ENCODE measurements at regions not wholly inside any gene's neighbourhood (a gene's known extent, or its start where the extent isn't known, plus 50 kb on each side); places are given as distances from the start of the nearest gene placed in this dataset.

DNA sequence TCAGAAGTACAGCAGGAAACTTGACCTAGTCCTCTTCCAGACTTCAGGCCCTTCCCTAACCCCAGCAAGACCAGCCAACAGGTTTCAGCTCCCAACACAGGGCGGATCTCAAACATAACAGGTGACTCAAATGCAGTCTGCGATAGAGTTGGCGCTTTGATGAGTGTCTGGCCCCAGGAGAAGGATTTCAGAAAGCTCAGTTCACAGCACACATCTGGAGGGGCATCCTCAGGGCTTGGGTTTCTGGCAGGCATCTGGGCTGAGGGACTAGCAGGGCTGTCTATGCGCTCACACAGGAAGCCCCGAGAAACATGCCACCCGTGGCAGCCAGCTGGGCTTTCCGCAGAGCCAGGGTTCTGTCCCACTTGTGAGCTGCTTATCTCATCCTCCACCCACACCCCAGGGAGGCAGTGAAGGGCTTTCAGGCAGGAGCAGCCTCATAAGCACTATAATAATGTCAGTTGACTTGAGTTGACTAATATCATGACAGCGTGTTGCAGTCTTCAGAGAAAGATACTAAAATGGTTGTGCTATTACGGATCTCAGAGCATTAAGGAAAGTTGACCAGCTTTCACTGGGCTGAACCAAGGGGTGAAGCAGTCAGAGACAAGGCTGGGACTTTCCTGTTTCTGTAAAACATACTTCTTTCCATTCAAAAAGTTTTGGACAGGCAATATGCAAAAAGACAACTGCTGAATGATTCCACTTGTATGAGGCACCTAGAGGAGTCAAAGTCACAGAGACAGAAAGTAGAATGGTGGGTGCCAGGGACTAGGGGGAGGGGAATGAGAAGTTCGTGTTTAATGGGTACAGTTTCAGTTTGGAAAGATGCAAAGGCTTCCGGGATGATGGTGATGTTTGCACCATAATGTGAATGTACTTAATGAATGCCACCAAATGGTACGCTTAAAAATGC lies 233.0 kb upstream of the IRF2BP2 start:
- Mint-ChIP-seq H3K4me1 (peaks cover 95% of the 10 kb centered on the region), H3K27ac (peak overlapping the region; percentile 97 to 99 (median 98)), H3K36me3 (peaks cover 4 to 7% of the 10 kb centered on the region in 2 donors), H3K9me3 (peaks cover 0 to 5% (median 0%) of the 10 kb centered on the region in 7 donors), H3K27me3 (ENCODE audit: low read depth in 3 of 3) (no peaks in the 10 kb centered on the region), H3K4me3 (peak overlapping the region; percentile 64 to 65)
- H3K27me3 ChIP-seq (ENCODE audit: control insufficient read depth in 2 of 2, insufficient read depth in 2 of 2, low read length in 2 of 2): no peaks in the 10 kb centered on the region
- no peak overlapping the region for H2AFZ ChIP-seq (ENCODE audit: insufficient read depth, low read depth, low read length, poor library complexity, severe bottlenecking)
- H3K36me3 ChIP-seq (replicated peaks in 1 of 2; ENCODE audit: control insufficient read depth in 1 of 2, insufficient read depth in 2 of 2, low read length in 2 of 2): no peaks in the 10 kb centered on the region
- intact Hi-C loops (cut with micrococcal nuclease): loop anchor here (5.0 to 10.0 kb wide), 5 partner anchors 39 to 348 kb away; partner anchors contain the start of gene IRF2BP2 (in 1 of the 2)
- H3K27ac ChIP-seq (ENCODE audit: low read depth in 1 of 2, low read length in 2 of 2): peak overlapping the region; percentile 98 to 100
- TF ChIP-seq, protein P1, sequence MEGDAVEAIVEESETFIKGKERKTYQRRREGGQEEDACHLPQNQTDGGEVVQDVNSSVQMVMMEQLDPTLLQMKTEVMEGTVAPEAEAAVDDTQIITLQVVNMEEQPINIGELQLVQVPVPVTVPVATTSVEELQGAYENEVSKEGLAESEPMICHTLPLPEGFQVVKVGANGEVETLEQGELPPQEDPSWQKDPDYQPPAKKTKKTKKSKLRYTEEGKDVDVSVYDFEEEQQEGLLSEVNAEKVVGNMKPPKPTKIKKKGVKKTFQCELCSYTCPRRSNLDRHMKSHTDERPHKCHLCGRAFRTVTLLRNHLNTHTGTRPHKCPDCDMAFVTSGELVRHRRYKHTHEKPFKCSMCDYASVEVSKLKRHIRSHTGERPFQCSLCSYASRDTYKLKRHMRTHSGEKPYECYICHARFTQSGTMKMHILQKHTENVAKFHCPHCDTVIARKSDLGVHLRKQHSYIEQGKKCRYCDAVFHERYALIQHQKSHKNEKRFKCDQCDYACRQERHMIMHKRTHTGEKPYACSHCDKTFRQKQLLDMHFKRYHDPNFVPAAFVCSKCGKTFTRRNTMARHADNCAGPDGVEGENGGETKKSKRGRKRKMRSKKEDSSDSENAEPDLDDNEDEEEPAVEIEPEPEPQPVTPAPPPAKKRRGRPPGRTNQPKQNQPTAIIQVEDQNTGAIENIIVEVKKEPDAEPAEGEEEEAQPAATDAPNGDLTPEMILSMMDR (IDR thresholded peaks at IDR 0.05): no peak
- DNase-seq: peak in 2 of 3 donors; percentile 44 to 79
- H3K9me3 ChIP-seq (replicated peaks in 1 of 2; ENCODE audit: control insufficient read depth in 1 of 2, insufficient read depth in 1 of 2, low read length in 2 of 2): no peaks in the 10 kb centered on the region
- no peaks in the 10 kb centered on the region for H4K20me1 ChIP-seq (ENCODE audit: insufficient read depth, low read length)
- peaks cover 78 to 91% of the 10 kb centered on the region in 2 donors for H3K4me1 ChIP-seq (ENCODE audit: control insufficient read depth in 1 of 2, insufficient read depth in 2 of 2, low read length in 2 of 2)
- no peaks in the 10 kb centered on the region for H3K79me2 ChIP-seq (ENCODE audit: insufficient read depth, low read length)
- H3K4me2 ChIP-seq (replicated peaks; ENCODE audit: extremely low read depth, low read length, poor library complexity, severe bottlenecking): peak overlapping the region; percentile 36
- peak overlapping the region; percentile 74 for H3K9ac ChIP-seq (ENCODE audit: insufficient read depth, low read length, poor library complexity, severe bottlenecking)
- 52% methylated on average over 7 of the region's 12 CpGs for WGBS (ENCODE audit: insufficient coverage)
- H3K4me3 ChIP-seq (replicated peaks in 1 of 3; ENCODE audit: low read depth in 2 of 3, low read length in 3 of 3): peak overlapping the region in 1 of 3 experiments; percentile 41

DNA sequence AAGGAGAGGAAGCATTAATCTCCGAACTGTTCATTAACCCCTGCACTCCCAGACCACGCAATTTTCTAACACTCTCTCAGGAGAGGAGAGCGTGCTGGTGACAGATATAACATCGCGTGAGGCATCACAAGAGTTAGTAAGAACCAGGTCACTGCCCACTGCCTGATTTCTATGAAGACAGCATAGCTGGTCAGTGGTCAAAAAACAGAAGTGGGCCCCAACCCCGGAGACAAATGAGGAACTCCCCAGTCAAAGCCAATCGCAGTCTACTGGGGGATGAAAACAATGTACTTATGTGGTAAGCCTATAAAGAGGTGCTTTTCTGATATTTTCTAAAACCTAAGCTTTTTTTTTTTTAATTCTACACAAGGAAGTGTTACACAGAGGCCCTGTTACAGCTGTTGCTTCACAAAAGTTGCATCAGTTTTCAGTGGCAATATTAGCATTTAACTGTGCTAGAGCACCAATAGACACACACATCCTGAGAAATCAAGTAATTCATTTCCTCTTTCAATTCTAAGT lies 231.8 kb upstream of the IRF2BP2 start:
- Histone ChIP-seq H4K20me1 (ENCODE audit: insufficient read depth, low read length) (no peaks in the 10 kb centered on the region), H3K79me2 (ENCODE audit: insufficient read depth, low read length) (no peaks in the 10 kb centered on the region), H3K36me3 (replicated peaks in 1 of 2; ENCODE audit: control insufficient read depth in 1 of 2, insufficient read depth in 2 of 2, low read length in 2 of 2) (no peaks in the 10 kb centered on the region), H3K4me3 (replicated peaks in 1 of 3; ENCODE audit: low read depth in 2 of 3, low read length in 3 of 3) (peak overlapping the region in 1 of 3 experiments; percentile 41), H2AFZ (ENCODE audit: insufficient read depth, low read depth, low read length, poor library complexity, severe bottlenecking) (no peak overlapping the region), H3K4me1 (ENCODE audit: control insufficient read depth in 1 of 2, insufficient read depth in 2 of 2, low read length in 2 of 2) (peaks cover 83 to 94% of the 10 kb centered on the region in 2 donors), H3K27me3 (ENCODE audit: control insufficient read depth in 2 of 2, insufficient read depth in 2 of 2, low read length in 2 of 2) (no peaks in the 10 kb centered on the region), H3K27ac (ENCODE audit: low read depth in 1 of 2, low read length in 2 of 2) (peak overlapping the region; percentile 84 to 100), H3K9me3 (replicated peaks in 1 of 2; ENCODE audit: control insufficient read depth in 1 of 2, insufficient read depth in 1 of 2, low read length in 2 of 2) (no peaks in the 10 kb centered on the region), H3K9ac (ENCODE audit: insufficient read depth, low read length, poor library complexity, severe bottlenecking) (peak overlapping the region; percentile 78), H3K4me2 (replicated peaks; ENCODE audit: extremely low read depth, low read length, poor library complexity, severe bottlenecking) (no peak overlapping the region)
- Mint-ChIP-seq H3K9me3 (peaks cover 0 to 5% (median 0%) of the 10 kb centered on the region in 7 donors), H3K27ac (peak overlapping the region; percentile 97 to 99 (median 98)), H3K4me1 (peaks cover 94% of the 10 kb centered on the region), H3K27me3 (ENCODE audit: low read depth in 3 of 3) (no peaks in the 10 kb centered on the region), H3K4me3 (peak overlapping the region; percentile 7 to 69), H3K36me3 (peaks cover 4 to 7% of the 10 kb centered on the region in 2 donors)
- DNase-seq: peak; percentile 98 to 99 (median 99)
- 5% methylated on average over 4 of the region's 7 CpGs for WGBS (ENCODE audit: insufficient coverage)
- intact Hi-C loops (cut with micrococcal nuclease): loop anchor here (2.0 to 10.0 kb wide), 7 partner anchors 41 to 347 kb away; partner anchors contain the start of gene IRF2BP2 (in 1 of the 2)
- TF ChIP-seq, protein P1 (IDR thresholded peaks at IDR 0.05): no peak

Data from CD14-positive monocyte (primary cell).